Neutrophil (primary cell): ENCODE measurements at regions not wholly inside any gene's neighbourhood (a gene's known extent, or its start where the extent isn't known, plus 50 kb on each side); places are given as distances from the start of the nearest gene placed in this dataset.
"Not testable (repeated sequence)": the region's sequence is repeated elsewhere in the genome, so short reads cannot be mapped to it uniquely, and the experiment has no call there.

Experiments used
- H3K27ac ChIP-seq: fragments of 200-600 bp; sonication (generic); 2 replicates; pipeline ENCODE4 v1.5.1; 2016; ENCODE audit warnings: mild to moderate bottlenecking, moderate library complexity
- H3K27me3 ChIP-seq: fragments of 200-600 bp; sonication (generic); 2 replicates; pipeline ENCODE4 v1.6.0; 2016; ENCODE audit warnings: mild to moderate bottlenecking
- H3K36me3 ChIP-seq: fragments of 200-600 bp; sonication (generic); 2 replicates; pipeline ENCODE4 v1.5.1; 2017
- H3K4me1 ChIP-seq, 2 experiments: fragments of 200-600 bp in 1 of 2; sonication (generic) in 1 of 2; 1 replicate in 1 of 2; 2 replicates in 1 of 2; pipeline versions ENCODE4 v1.5.1 to v1.6.1; 2013 to 2016; ENCODE audit warnings: low read depth in 1 of 2, low read length in 1 of 2, mild to moderate bottlenecking in 1 of 2, moderate library complexity in 1 of 2; ENCODE audit not compliant: control insufficient read depth in 1 of 2, insufficient read depth in 1 of 2
- H3K4me3 ChIP-seq, 2 experiments: fragments of 200-600 bp in 1 of 2; sonication (generic) in 1 of 2; 1 replicate in 1 of 2; 2 replicates in 1 of 2; pipeline ENCODE4 v1.5.1; 2013 to 2016; ENCODE audit warnings: low read depth in 1 of 2, low read length in 1 of 2, mild to moderate bottlenecking in 1 of 2, moderate library complexity in 1 of 2
- H3K9me3 ChIP-seq: fragments of 200-600 bp; sonication (generic); 2 replicates; pipeline ENCODE4 v1.5.1; 2016
- TF ChIP-seq, protein P1 (sequence below): fragments of 200-600 bp; sonication (generic); IDR thresholded peaks from 2 replicates; pipeline ENCODE4 v1.5.1; 2016; ENCODE audit warnings: antibody characterized with exemption

DNA sequence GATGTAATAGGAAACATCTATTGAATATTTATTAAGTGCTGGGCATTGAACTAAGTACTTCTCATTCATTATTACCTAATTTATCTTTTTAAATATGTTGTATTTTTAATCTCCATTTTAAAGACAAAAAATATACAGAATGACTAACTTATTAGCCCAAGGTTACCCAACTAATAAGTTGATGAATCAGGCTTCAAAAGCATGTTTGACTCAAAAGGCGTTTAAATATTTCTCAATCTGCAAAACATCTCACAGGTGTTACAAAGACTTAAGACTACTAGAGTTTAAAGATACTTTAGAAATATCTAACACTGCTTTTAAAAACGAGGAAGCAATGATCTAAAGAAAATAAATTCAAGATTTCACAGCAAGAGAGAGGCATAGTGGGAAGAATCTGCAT lies 457.4 kb upstream of the DCN start:
- no peaks in the 10 kb centered on the region for H3K9me3 ChIP-seq
- no peaks in the 10 kb centered on the region for H3K4me1 ChIP-seq
- H3K4me3 ChIP-seq = no peak overlapping the region
- TF ChIP-seq, protein P1, sequence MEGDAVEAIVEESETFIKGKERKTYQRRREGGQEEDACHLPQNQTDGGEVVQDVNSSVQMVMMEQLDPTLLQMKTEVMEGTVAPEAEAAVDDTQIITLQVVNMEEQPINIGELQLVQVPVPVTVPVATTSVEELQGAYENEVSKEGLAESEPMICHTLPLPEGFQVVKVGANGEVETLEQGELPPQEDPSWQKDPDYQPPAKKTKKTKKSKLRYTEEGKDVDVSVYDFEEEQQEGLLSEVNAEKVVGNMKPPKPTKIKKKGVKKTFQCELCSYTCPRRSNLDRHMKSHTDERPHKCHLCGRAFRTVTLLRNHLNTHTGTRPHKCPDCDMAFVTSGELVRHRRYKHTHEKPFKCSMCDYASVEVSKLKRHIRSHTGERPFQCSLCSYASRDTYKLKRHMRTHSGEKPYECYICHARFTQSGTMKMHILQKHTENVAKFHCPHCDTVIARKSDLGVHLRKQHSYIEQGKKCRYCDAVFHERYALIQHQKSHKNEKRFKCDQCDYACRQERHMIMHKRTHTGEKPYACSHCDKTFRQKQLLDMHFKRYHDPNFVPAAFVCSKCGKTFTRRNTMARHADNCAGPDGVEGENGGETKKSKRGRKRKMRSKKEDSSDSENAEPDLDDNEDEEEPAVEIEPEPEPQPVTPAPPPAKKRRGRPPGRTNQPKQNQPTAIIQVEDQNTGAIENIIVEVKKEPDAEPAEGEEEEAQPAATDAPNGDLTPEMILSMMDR = no peak
- H3K36me3 ChIP-seq = no peaks in the 10 kb centered on the region
- H3K27me3 ChIP-seq = no peaks in the 10 kb centered on the region
- no peak overlapping the region for H3K27ac ChIP-seq

DNA sequence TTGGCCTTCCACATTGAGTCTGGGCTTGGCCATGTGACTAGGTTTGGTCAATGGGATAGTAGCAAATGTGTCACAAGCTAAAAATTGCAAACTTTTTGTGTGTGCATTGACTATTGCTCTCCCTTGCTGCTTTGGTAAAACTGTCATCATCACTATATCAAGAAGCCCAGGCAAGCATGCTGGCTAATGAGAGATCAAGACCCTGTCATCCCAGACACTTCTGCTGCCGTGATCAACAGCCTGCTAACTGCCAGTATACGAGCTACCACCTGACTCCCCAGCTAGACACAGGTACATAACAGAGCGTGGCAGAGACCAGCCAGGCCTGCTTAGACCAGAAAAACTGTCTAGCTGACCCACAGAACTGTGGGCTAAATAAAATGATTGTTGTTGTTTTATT lies 456.7 kb upstream of the DCN start:
- no peaks in the 10 kb centered on the region for H3K27me3 ChIP-seq
- no peak overlapping the region for H3K27ac ChIP-seq
- no peaks in the 10 kb centered on the region for H3K4me1 ChIP-seq
- no peaks in the 10 kb centered on the region for H3K9me3 ChIP-seq
- no peaks in the 10 kb centered on the region for H3K36me3 ChIP-seq
- TF ChIP-seq, protein P1 = no peak
- no peak overlapping the region for H3K4me3 ChIP-seq

DNA sequence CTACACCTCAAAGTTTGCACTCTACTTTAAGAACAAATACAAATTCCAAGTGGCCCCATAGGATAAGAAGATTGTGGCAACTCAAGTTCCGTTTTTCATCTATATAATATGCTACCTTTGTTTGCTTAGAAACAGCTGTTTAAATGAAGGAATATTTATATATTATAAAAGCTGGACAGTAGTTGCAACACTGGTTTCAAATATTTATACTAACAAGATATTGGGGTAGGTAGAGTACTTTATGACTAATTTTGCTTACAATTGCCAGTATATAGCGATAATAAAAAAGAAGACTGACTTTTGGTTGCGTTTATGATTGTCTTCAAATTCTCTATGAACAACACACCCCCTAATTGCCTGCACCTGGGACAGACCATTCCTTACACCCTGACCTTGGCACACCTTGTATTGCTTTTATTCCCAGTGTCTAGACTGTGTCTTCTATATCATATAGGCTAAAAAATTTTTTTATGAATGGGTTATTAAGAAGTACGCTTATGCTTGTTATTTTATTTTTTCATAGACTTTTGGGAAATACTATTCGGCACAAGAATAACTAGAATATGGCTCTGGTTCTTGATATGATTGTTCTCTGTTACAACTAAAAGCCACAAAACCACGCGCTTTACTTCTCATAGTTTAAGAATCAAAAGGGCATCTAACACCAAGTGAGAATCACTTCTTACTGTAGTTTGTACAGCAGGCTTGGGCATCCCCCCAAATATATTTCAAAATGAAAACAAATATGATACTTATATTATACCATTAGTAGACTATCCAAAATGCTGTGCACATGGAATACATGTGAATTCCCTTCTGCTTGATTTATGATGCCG lies 455.4 kb upstream of the DCN start:
- Histone ChIP-seq H3K4me1 (no peaks in the 10 kb centered on the region), H3K9me3 (no peaks in the 10 kb centered on the region)

DNA sequence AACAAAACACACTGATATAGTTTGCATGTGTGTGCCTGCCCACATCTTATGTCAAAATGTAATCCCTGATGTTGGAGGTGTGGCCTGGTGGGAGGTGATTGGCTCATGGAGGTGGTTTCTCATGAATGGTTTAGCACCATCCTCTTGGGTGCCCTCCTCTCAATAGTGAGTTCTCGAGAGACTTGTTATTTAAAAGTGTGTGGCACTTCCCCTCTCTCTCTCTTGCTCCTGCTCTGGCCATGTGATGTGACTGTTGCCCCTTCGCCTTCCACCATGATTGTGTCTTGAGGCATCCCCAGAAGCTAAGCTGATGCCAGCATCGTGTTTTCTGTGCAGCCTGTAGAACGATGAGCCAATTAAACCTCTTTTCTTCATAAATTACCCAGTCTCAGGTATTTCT lies 454.1 kb upstream of the DCN start:
- Histone ChIP-seq H3K9me3 (no peaks in the 10 kb centered on the region), H3K4me1 (no peaks in the 10 kb centered on the region), H3K27me3 (no peaks in the 10 kb centered on the region), H3K36me3 (no peaks in the 10 kb centered on the region), H3K27ac (no peak overlapping the region), H3K4me3 (no peak overlapping the region)
- TF ChIP-seq, protein P1 = no peak

More for the DNA sequence above, 455.4 kb upstream of the DCN start:
- Histone ChIP-seq H3K27me3 (no peaks in the 10 kb centered on the region), H3K27ac (no peak overlapping the region), H3K4me3 (no peak overlapping the region), H3K36me3 (no peaks in the 10 kb centered on the region)
- TF ChIP-seq, protein P1 = no peak

DNA sequence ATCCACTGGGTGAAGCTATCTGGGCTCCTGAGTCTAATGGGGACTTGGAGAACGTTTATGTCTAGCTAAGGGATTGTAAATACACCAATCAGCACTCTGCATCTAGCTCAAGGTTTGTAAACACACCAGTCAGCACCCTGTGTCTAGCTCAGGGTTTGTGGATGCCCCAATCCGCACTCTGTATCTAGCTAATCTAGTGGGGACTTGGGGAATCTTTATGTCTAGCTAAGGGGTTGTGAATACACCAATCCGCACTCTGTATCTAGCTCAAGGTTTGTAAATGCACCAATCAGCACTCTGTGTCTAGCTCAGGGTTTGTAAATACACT lies 451.7 kb upstream of the DCN start:
- H3K27ac ChIP-seq, H3K4me1 ChIP-seq, H3K36me3 ChIP-seq, H3K9me3 ChIP-seq, H3K27me3 ChIP-seq, H3K4me3 ChIP-seq: not testable (repeated sequence)

DNA sequence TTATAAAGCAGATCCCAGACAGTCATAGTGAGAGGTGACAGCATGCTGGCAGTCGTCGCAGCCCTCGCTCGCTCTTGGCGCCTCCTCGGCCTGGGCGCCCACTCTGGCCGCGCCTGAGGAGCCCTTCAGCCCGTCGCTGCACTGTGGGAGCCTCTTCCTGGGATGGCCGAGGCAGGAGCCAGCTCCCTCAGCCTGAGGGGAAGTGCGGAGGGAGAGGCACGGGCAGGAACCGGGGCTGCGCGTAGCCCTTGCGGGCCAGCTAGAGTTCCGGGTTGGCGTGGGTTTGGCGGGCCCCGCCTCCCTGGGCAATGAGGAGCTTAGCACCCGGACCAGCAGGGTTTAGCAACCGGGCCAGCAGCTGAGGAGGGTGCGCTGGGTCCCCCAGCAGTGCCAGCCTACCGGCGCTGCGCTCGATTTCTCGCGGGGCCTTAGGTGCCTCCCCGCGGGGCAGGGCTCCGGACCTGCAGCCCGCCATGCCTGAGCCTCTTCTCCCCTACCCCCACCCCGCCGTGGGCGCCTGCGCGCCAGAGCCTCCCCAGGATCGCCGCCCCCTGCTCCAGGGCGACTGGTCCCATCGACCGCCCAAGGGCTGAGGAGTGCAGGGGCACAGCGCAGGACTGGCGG lies 451.2 kb upstream of the DCN start:
- no peak overlapping the region for H3K4me3 ChIP-seq
- no peaks in the 10 kb centered on the region for H3K4me1 ChIP-seq
- H3K9me3 ChIP-seq = no peaks in the 10 kb centered on the region
- H3K36me3 ChIP-seq = no peaks in the 10 kb centered on the region
- TF ChIP-seq, protein P1 = no peak
- no peaks in the 10 kb centered on the region for H3K27me3 ChIP-seq
- no peak overlapping the region for H3K27ac ChIP-seq
